BE2C (cell line): ENCODE measurements at regions not wholly inside any gene's neighbourhood (a gene's known extent, or its start where the extent isn't known, plus 50 kb on each side); places are given as distances from the start of the nearest gene placed in this dataset.
"Not testable (repeated sequence)": the region's sequence is repeated elsewhere in the genome, so short reads cannot be mapped to it uniquely, and the experiment has no call there.

Experiments used
- DNase-seq: peaks from one replicate; pipeline ENCODE4 v3.0.0-alpha.2; 2020
- H3K27me3 ChIP-seq: fragments of 250-450 bp; sonication (Bioruptor Pico); 2 replicates; pipeline ENCODE4 v1.5.1; 2020; ENCODE audit warnings: mild to moderate bottlenecking
- H3K36me3 ChIP-seq: fragments of 250-450 bp; sonication (Bioruptor Pico); 2 replicates; pipeline ENCODE4 v1.5.1; 2020; ENCODE audit warnings: mild to moderate bottlenecking
- H3K4me1 ChIP-seq: fragments of 250-450 bp; sonication (Bioruptor Pico); 2 replicates; pipeline ENCODE4 v1.5.1; 2020
- H3K4me3 ChIP-seq: 2 replicates; pipeline ENCODE4 v1.5.1; 2011; ENCODE audit warnings: low read depth, low read length
- H3K9me3 ChIP-seq: fragments of 250-450 bp; sonication (Bioruptor Pico); 2 replicates; pipeline ENCODE4 v1.5.1; 2020
- TF ChIP-seq, protein P1 (sequence below): IDR thresholded peaks from 2 replicates; pipeline ENCODE4 v1.5.1; 2012; ENCODE audit warnings: mild to moderate bottlenecking, low read depth, low read length

DNA sequence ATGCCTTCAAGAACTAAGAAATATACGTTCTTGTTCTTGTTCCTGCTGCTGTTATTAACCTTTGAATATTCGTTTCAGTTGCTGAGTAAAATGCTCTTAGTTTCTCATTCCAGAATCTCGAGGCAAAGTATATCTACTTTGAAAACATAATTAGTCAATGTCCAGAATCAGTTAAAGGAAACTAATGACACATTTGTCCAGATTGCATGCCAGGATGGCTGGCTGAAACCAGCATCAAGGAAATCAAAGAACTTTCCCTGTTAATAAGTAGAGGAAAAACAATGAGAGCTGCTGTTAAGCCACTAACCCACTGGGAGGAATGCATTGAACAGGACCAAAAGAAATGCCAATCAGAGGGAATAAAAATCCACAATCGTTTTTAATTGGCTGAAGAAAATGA lies 196.9 kb downstream of the ALDH8A1 start:
- Histone ChIP-seq H3K4me1 (peaks cover 7% of the 10 kb centered on the region), H3K9me3 (no peaks in the 10 kb centered on the region), H3K4me3 (no peak overlapping the region), H3K27me3 (no peaks in the 10 kb centered on the region), H3K36me3 (no peaks in the 10 kb centered on the region)
- TF ChIP-seq, protein P1, sequence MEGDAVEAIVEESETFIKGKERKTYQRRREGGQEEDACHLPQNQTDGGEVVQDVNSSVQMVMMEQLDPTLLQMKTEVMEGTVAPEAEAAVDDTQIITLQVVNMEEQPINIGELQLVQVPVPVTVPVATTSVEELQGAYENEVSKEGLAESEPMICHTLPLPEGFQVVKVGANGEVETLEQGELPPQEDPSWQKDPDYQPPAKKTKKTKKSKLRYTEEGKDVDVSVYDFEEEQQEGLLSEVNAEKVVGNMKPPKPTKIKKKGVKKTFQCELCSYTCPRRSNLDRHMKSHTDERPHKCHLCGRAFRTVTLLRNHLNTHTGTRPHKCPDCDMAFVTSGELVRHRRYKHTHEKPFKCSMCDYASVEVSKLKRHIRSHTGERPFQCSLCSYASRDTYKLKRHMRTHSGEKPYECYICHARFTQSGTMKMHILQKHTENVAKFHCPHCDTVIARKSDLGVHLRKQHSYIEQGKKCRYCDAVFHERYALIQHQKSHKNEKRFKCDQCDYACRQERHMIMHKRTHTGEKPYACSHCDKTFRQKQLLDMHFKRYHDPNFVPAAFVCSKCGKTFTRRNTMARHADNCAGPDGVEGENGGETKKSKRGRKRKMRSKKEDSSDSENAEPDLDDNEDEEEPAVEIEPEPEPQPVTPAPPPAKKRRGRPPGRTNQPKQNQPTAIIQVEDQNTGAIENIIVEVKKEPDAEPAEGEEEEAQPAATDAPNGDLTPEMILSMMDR, result no peak
- DNase-seq, result no peak

DNA sequence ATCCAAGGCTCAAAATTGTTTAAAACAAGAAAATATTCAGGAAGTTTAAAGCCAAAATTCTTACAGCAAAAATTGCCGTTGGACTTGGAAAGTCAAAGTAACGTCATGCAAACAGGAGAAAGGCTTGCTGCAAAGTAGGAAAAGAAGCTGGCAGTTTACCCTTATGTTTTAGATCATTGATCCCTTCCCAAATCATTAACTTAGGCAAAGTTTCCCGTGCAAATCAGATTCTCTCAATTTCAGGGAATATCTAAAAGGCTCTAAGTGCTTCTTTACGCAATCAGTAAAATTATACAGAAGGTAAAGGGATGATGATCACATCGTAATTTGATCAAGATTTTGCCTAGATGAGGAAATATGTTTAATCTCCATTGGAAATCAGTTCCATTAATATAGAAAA lies 197.5 kb downstream of the ALDH8A1 start:
- no peak for DNase-seq
- no peak overlapping the region for H3K4me3 ChIP-seq
- no peaks in the 10 kb centered on the region for H3K9me3 ChIP-seq
- peaks cover 7% of the 10 kb centered on the region for H3K4me1 ChIP-seq
- H3K27me3 ChIP-seq, result no peaks in the 10 kb centered on the region
- TF ChIP-seq, protein P1, result no peak
- no peaks in the 10 kb centered on the region for H3K36me3 ChIP-seq

DNA sequence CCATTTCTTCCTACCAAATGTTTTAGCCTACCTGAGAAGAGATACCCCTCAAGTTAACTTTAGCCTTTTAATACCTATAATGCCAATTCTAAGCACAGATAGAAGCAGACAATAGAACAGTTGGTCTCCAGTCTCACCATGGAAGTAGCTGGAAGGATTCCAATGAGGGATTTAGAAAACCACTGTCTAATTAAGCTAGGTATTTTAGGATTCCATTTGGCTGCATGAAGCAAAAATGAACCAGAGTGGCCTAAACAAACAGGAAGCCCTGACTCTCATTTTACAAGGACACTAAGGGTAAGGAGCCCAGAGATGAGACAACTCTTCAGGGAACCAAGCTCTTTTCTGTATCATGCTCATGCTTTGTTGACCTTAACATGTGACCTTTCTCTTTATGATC lies 199.2 kb downstream of the ALDH8A1 start:
- Histone ChIP-seq H3K36me3 (no peaks in the 10 kb centered on the region), H3K27me3 (no peaks in the 10 kb centered on the region), H3K4me3 (no peak overlapping the region), H3K9me3 (no peaks in the 10 kb centered on the region), H3K4me1 (peaks cover 7% of the 10 kb centered on the region)
- TF ChIP-seq, protein P1, result no peak
- DNase-seq, result no peak

DNA sequence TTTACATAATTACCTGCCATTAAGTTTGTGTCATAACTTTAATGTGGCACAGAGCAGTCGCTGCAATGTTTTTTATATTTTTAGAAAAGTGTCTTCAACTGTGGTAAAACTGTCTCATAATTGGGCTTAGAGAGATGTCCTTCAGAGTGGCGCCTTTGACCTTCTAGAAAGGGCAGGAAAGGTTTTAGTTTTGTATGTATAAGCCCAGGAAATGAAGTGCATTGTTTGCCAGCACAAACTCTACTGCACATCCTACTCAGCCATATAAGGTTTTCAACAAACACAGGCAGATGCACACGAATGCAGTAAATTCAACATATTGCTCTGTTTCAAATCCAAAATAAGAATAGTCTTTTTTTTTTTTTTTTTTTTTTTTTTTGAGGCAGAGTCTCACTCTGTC lies 201.4 kb downstream of the ALDH8A1 start:
- no peak for DNase-seq
- Histone ChIP-seq H3K4me3 (no peak overlapping the region), H3K36me3 (no peaks in the 10 kb centered on the region), H3K27me3 (no peaks in the 10 kb centered on the region), H3K4me1 (peaks cover 7% of the 10 kb centered on the region), H3K9me3 (no peaks in the 10 kb centered on the region)
- TF ChIP-seq, protein P1, result no peak

DNA sequence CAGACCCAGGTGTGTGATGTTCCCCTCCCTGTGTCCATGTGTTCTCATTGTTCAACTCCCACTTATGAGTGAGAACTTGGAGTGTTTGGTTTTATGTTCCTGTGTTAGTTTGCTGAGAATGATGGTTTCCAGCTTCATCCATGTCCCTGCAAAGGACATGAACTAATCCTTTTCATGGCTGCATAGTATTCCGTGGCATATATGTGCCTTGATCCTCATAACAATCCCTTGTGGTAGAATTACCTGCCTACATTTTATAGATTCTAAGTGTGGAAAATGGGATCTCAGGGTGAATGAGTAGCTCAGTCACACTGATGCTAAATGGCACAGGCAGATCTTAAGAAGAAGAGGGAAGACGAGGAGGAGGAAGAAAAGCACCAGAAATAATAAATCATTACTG lies 202.7 kb downstream of the ALDH8A1 start:
- not testable (repeated sequence) for DNase-seq, H3K4me3 ChIP-seq

DNA sequence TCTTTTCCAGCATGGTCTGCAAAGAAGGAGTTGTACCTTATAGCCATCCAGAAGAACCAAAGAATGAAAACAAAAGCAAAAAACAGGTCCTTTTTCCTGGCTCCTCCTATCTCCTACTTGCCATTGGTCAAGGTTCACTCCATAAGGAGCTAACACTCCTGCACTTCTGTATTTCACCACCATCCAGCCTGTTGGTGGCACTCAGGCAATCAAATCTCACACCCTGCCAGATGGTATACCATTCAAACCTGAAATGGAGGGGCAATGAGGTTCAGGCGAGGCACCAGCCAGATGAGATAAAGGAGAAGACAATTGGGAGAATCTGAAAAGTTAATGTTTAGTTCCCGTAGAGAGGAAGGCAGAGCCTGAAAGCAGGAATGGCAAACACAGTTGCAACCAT lies 203.8 kb downstream of the ALDH8A1 start:
- Histone ChIP-seq H3K36me3 (no peaks in the 10 kb centered on the region), H3K9me3 (no peaks in the 10 kb centered on the region), H3K4me1 (peaks cover 7% of the 10 kb centered on the region), H3K4me3 (no peak overlapping the region), H3K27me3 (no peaks in the 10 kb centered on the region)
- TF ChIP-seq, protein P1, result no peak
- no peak for DNase-seq

More for the DNA sequence above, 202.7 kb downstream of the ALDH8A1 start:
- not testable (repeated sequence) for H3K27me3 ChIP-seq, H3K36me3 ChIP-seq, H3K9me3 ChIP-seq, H3K4me1 ChIP-seq

DNA sequence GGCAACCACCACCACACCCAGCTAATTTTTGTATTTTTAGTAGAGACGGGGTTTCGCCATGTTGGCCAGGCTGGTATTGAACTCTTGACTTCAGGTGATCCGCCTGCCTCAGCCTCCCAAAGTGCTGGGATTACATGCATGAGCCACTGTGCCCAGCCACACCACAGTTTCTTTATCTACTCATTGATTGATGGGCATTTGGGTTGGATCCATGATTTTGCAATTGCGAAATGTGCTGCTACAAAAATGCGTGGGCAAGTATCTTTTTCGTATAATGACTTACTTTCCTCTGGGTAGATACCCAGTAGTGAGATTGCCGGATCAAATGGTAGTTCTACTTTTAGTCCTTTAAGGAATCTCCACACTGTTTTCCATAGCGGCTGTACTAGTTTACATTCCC lies 204.7 kb downstream of the ALDH8A1 start:
- peaks cover 12% of the 10 kb centered on the region for H3K4me1 ChIP-seq
- not testable (repeated sequence) for H3K36me3 ChIP-seq, H3K27me3 ChIP-seq, DNase-seq, H3K4me3 ChIP-seq, H3K9me3 ChIP-seq
